A673 (cell line): ENCODE measurements at regions not wholly inside any gene's neighbourhood (a gene's known extent, or its start where the extent isn't known, plus 50 kb on each side); places are given as distances from the start of the nearest gene placed in this dataset.
A peak's percentile ranks its signal among the peaks of the same experiment; 100 is the strongest.

Experiments used
- BruUV-seq: library from RNA; stranded (reverse); fragments of 400-500 nt; replicated peaks from 2 replicates; lab custom pipeline; 2021; lab: Mats Ljungman, UMichigan
- CTCF ChIA-PET: fragments of 300-600 bp; sonication (Branson Sonifier 250); formaldehyde crosslinking; loops from one replicate; lab custom pipeline; 2022; ENCODE audit warnings: antibody characterized with exemption; lab: Charles Lee
- POLR2A ChIA-PET: fragments of 300-600 bp; sonication (Branson Sonifier 250); formaldehyde crosslinking; loops from one replicate; lab custom pipeline; 2022; ENCODE audit warnings: antibody characterized with exemption; ENCODE audit not compliant: low non-redundant PET; lab: Charles Lee
- DNase-seq: peaks from one replicate; pipeline ENCODE4 v3.0.0-alpha.2; 2015; ENCODE audit warnings: low spot score
- H3K27ac ChIP-seq: fragments of 200-600 bp; sonication (generic); 2 replicates; pipeline ENCODE4 v1.5.1; 2016; ENCODE audit warnings: mixed run types, low read depth, mild to moderate bottlenecking, mixed read lengths, antibody characterized with exemption, low read length; ENCODE audit not compliant: poor library complexity, severe bottlenecking
- H3K27me3 ChIP-seq: fragments of 200-600 bp; sonication (generic); replicated peaks from 2 replicates; pipeline ENCODE4 v1.6.1; 2017; ENCODE audit warnings: mixed run types, low read depth, mild to moderate bottlenecking, mixed read lengths, antibody characterized with exemption, low read length; ENCODE audit not compliant: insufficient read depth, poor library complexity
- H3K36me3 ChIP-seq: fragments of 200-600 bp; sonication (generic); 2 replicates; pipeline ENCODE4 v1.6.1; 2016; ENCODE audit warnings: mixed run types, mild to moderate bottlenecking, mixed read lengths, antibody characterized with exemption, low read length; ENCODE audit not compliant: insufficient read depth, poor library complexity, severe bottlenecking
- H3K4me1 ChIP-seq: fragments of 200-600 bp; sonication (generic); 2 replicates; pipeline ENCODE4 v1.6.1; 2017; ENCODE audit warnings: mixed run types, mild to moderate bottlenecking, mixed read lengths, antibody characterized with exemption, low read length; ENCODE audit not compliant: insufficient read depth, poor library complexity, severe bottlenecking
- H3K4me3 ChIP-seq: fragments of 200-600 bp; sonication (generic); 2 replicates; pipeline ENCODE4 v1.5.1; 2016; ENCODE audit warnings: low read depth, mixed run types, mild to moderate bottlenecking, mixed read lengths, low read length; ENCODE audit not compliant: poor library complexity, severe bottlenecking
- H3K9me3 ChIP-seq: fragments of 200-600 bp; sonication (generic); 2 replicates; pipeline ENCODE4 v1.6.1; 2016; ENCODE audit warnings: mixed run types, low read depth, mild to moderate bottlenecking, mixed read lengths, antibody characterized with exemption, low read length; ENCODE audit not compliant: poor library complexity, severe bottlenecking
- CTCF ChIP-seq: fragments of 300-800, 200-600 bp; sonication (generic); conservative IDR thresholded peaks from 2 replicates; pipeline ENCODE4 v1.5.1; 2017; ENCODE audit warnings: low read depth, mild to moderate bottlenecking, antibody characterized with exemption, low read length, moderate library complexity, mixed read lengths
- EZH2 ChIP-seq: fragments of 200-600 bp; sonication (generic); IDR thresholded peaks from 2 replicates; pipeline ENCODE4 v1.6.1; 2017; ENCODE audit warnings: borderline replicate concordance, low read depth, mild to moderate bottlenecking, mixed read lengths, antibody characterized with exemption, low read length; ENCODE audit not compliant: poor library complexity, severe bottlenecking
- intact Hi-C: fragments of 100-400 bp; cut with micrococcal nuclease; formaldehyde crosslinking; loops from one replicate; pipeline ENCODE4 v1.10.0; 2022; ENCODE audit not compliant: unreplicated experiment

DNA sequence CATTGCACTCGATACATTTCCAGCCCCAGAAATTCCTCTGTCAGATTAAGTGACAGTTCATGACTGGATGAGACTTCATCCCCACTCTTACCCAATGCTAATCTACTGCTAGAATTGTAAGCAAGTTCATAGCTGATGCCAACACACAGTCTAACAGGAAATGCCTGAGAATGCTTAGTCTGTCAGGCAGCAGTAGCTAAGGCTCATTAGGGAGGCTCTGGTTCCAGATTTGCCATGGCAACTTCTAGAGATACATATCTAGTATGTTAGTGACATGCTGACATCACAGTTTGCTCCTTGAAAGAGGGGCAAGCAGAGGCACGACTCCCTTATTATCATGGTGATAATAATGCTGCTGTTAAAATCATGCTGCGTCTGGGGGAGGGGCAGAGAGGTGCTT is 198.4 kb downstream of the RBM43 start:
- Histone ChIP-seq H3K36me3 (no peaks in the 10 kb centered on the region), H3K27me3 (no peaks in the 10 kb centered on the region), H3K4me3 (no peak overlapping the region), H3K27ac (peak overlapping the region; percentile 71), H3K4me1 (peaks cover 15% of the 10 kb centered on the region), H3K9me3 (no peaks in the 10 kb centered on the region)
- BruUV-seq: no TSS peak
- CTCF ChIA-PET: no interaction called here
- POLR2A ChIA-PET: interaction anchor here (0.6 kb wide), 1 partner anchor 297 kb away, joined by 3 read pairs; no protein-coding TSS in a partner anchor
- intact Hi-C loops: loop anchor here (5.0 to 10.0 kb wide), 2 partner anchors 174 to 438 kb away; no protein-coding TSS in a partner anchor
- TF ChIP-seq CTCF (no peak), EZH2 (no peak)
- peak; percentile 97 for DNase-seq

DNA sequence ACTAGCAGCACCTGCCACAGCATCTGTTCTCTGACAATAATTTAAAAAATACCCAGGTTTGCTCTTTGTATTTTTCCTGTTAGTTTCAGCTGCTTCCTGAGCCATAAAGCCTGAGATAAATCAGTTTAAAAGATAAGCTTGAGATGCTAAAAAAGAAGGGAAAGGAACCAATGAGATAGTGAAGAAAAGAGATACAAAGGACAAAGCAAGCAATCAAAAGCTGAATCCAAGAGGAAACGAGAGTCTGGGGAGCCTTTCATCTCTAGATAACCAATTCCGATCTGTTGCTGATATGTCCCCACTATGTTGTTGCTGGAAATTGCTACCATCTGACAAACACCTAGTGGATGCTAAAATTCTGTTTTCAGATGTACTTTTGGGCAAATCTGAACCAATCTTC is 201.4 kb downstream of the RBM43 start:
- H3K36me3 ChIP-seq: no peaks in the 10 kb centered on the region
- H3K27ac ChIP-seq: no peak overlapping the region
- no peaks in the 10 kb centered on the region for H3K27me3 ChIP-seq
- peaks cover 15% of the 10 kb centered on the region for H3K4me1 ChIP-seq
- POLR2A ChIA-PET: no interaction called here
- no peak for TF ChIP-seq CTCF
- no peak for TF ChIP-seq EZH2
- no peaks in the 10 kb centered on the region for H3K9me3 ChIP-seq
- H3K4me3 ChIP-seq: no peak overlapping the region
- DNase-seq: no peak
- CTCF ChIA-PET: no interaction called here
- no TSS peak for BruUV-seq
- intact Hi-C loops: loop anchor here (5.0 to 10.0 kb wide), 2 partner anchors 177 to 435 kb away; no protein-coding TSS in a partner anchor

- no peaks in the 10 kb centered on the region for H3K36me3 ChIP-seq
- no peaks in the 10 kb centered on the region for H3K4me1 ChIP-seq
- intact Hi-C loops: no loop called here
- no peaks in the 10 kb centered on the region for H3K9me3 ChIP-seq
- no TSS peak for BruUV-seq
- ChIA-PET CTCF (no interaction called here), POLR2A (no interaction called here)
- H3K4me3 ChIP-seq: no peak overlapping the region
- TF ChIP-seq EZH2 (no peak), CTCF (no peak)
- H3K27ac ChIP-seq: no peak overlapping the region
- no peaks in the 10 kb centered on the region for H3K27me3 ChIP-seq
- DNase-seq: no peak
Measured at GRCh38 chr2:151056870-151057269, 204.8 kb downstream of the RBM43 start.
